GM19239 (cell line): ENCODE measurements at regions not wholly inside any gene's neighbourhood (a gene's known extent, or its start where the extent isn't known, plus 50 kb on each side); places are given as distances from the start of the nearest gene placed in this dataset.
"Not testable (repeated sequence)": the region's sequence is repeated elsewhere in the genome, so short reads cannot be mapped to it uniquely, and the experiment has no call there.

ENCODE experiments used
- DNase-seq: peaks from one replicate; pipeline ENCODE4 v3.0.0; 2011; ENCODE audit warnings: low spot score; ENCODE audit not compliant: insufficient read length
- FAIRE-seq: peaks from 2 replicates; lab custom pipeline; 2011; peaks lifted over from hg19 to GRCh38; lab: Jason Lieb, UNC

- DNase-seq (no peak), FAIRE-seq (no peak)
Measured at GRCh38 chr5:13143214-13143613, 801.3 kb downstream of the DNAH5 start.

GRCh38 chr5:13133951-13134350 lies 810.5 kb downstream of the DNAH5 start:
- DNase-seq = no peak
- no peak for FAIRE-seq

GRCh38 chr5:13115476-13115875 lies 829.0 kb downstream of the DNAH5 start:
- FAIRE-seq (no peak), DNase-seq (no peak)

DNA sequence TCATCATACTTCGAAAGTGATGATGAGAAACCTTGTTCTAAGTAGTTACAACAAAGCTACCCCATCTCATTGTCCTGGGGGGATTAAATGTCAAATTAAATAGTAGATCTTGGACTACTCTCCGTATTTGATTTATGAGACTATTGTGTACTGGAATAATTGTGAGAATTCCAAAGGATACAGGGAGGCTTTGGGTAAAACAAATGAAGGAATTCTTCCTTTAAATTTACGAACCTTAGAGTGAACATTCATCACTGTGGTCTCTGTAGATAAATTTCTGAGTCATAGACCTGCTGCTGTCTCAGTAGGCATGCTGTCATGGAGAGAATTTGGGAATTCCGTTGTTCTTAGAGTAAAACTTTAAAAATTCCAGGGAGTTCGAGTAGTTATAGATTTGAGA lies 836.2 kb downstream of the DNAH5 start:
- FAIRE-seq (no peak), DNase-seq (no peak)

GRCh38 chr5:13107537-13107936 lies 837.0 kb downstream of the DNAH5 start:
- FAIRE-seq (no peak), DNase-seq (no peak)

DNA sequence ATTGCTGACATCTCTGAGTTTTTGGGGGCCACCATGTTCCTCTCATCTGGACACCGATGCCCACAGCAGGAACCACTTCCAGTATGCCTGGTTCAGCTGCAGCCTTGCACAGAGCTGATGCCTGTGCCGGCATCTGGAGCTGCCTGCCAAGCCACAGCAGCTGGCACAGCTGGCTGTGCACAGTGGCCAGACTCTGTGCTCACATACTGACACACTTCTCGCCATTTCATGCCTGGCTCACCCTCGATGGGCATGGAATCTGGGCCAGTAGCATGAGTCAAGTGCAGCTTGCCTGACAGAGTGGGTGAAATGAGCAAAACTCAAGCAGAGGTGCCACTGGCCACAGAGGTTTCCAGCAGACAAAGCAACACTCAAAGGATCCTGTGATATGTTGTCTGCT lies 863.4 kb downstream of the DNAH5 start:
- DNase-seq (no peak), FAIRE-seq (no peak)

- not testable (repeated sequence) for FAIRE-seq, DNase-seq
Measured at GRCh38 chr5:13072936-13073335, 871.6 kb downstream of the DNAH5 start.

- no peak for FAIRE-seq
- DNase-seq = no peak
Measured at GRCh38 chr5:13063088-13063487, 881.4 kb downstream of the DNAH5 start.

DNA sequence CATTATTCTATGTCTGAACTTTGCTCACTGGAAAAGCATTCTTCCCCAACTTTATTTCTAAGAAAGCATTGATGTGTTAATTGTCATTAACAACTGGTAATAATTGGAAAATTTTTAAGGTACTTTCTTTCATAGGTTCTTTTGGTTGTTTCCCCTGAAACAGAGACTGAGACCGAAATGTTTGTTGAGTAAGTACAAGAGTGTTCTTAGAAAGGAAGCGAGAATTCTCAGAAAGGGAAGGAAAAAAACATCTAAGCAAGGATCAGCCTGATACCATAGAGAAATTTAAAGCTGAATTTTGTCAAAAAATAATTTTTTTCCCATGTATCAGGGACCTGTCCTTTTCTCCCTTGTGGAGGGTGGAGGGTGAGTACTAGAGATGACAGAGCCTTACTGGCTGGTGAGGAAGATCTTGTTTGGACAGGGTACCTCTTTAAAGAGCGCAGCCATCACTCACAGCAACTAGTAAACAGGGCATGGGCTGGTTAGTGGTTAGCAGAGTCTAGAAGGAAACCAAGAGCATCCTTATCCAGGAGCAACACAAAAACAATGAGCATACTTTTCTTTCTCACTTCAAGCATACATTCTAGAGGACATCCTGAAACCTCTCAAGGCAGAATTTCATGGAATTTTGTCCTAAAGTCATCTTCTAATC lies 898.5 kb downstream of the DNAH5 start:
- DNase-seq (no peak), FAIRE-seq (no peak)

DNA sequence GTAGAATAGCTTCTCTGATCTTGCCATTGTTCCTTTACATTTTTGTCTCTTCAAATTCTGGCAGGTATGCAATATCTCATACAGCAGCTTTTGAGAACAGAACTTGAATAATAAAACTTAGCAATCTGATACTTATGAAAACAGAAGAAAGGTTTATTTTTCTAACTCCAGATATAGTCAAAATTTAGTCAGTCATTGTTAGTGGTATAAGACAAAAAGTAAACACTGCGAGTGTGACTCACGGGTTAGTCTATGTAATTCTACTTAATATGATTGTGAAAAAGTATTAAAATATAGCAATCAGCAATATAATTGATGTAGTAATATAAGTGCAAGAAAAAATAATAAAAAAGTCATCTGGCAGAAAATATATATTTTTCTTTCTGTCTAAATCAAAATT lies 910.4 kb downstream of the DNAH5 start:
- no peak for DNase-seq
- no peak for FAIRE-seq

DNA sequence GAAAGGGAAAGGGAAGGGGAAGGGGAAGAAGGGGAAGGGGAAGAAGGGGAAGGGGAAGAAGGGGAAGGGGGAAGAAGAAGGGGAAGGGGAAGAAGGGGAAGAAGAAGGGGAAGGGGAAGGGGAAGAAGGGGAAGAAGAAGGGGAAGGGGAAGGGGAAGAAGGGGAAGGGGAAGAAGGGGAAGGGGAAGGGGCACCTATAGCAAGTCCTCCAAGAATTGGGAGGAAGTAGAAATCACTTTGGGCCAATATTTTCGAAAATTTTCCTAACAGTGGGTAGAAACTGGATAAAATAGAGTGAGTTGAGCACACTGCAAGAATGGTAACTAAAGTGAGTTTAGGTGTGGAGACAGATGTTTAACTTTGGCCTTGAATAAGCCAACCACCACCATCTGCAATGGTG lies 915.3 kb downstream of the DNAH5 start:
- FAIRE-seq = no peak
- DNase-seq = no peak

- FAIRE-seq (no peak), DNase-seq (no peak)
Measured at GRCh38 chr5:13027874-13028273, 916.6 kb downstream of the DNAH5 start.

DNA sequence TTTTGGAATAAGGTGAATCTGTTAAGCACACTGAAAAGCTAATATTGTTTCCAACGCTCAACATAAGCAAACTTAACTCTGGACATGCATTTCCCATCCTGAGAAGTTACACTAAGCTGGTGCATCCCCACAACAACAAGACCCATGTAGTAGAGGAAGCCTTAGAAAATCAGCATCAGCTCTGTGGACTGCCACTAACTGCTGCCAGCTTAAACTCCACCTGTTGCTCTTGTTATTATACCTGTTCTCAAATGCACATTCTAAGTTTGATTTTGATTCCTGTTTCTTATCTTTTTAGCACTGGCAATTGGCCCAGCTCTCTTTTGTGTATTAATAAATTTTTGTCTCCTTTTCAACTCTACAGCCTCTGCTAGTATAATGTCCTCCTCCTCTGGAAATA lies 924.8 kb downstream of the DNAH5 start:
- no peak for FAIRE-seq
- no peak for DNase-seq

- no peak for DNase-seq
Measured at GRCh38 chr5:13003457-13003856, 941.0 kb downstream of the DNAH5 start.

GRCh38 chr5:12999667-13000066 lies 944.8 kb downstream of the DNAH5 start:
- no peak for FAIRE-seq

More at GRCh38 chr5:13003457-13003856, 941.0 kb downstream of the DNAH5 start:
- no peak for FAIRE-seq

GRCh38 chr5:12985142-12985541 lies 959.3 kb downstream of the DNAH5 start:
- DNase-seq (no peak), FAIRE-seq (no peak)

More at GRCh38 chr5:12999667-13000066, 944.8 kb downstream of the DNAH5 start:
- no peak for DNase-seq

- FAIRE-seq (no peak), DNase-seq (no peak)
Measured at GRCh38 chr5:12974856-12975255, 969.6 kb downstream of the DNAH5 start.

GRCh38 chr5:12965804-12966203 lies 978.7 kb downstream of the DNAH5 start:
- DNase-seq = no peak
- FAIRE-seq = no peak

GRCh38 chr5:12959713-12960112 lies 984.8 kb downstream of the DNAH5 start:
- no peak for DNase-seq
- no peak for FAIRE-seq

- no peak for DNase-seq
- FAIRE-seq = no peak
Measured at GRCh38 chr5:12952409-12952808, 992.1 kb downstream of the DNAH5 start.

DNA sequence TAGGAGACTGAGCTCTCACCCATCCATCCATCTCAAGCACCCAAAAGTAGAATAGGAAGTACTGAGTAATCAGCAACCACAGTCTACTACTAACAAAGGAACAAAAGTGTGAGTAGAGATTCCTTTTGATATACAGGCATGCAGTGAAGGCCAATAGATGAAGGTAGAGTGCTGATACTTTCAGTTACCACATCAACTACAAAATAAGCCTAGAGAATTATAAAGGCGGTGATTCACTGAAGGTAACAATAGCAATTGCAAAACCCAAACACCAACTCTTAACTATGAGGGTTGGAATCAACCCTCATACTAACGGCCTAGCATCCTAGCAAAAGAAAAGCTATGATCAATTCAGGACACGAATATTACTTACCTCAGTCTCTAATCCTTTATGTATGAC lies 992.6 kb downstream of the DNAH5 start:
- DNase-seq = no peak
- FAIRE-seq = no peak

- DNase-seq = no peak
- no peak for FAIRE-seq
Measured at GRCh38 chr5:12947379-12947778, 997.1 kb downstream of the DNAH5 start.
